GM23338 (cell line): ENCODE measurements at regions not wholly inside any gene's neighbourhood (a gene's known extent, or its start where the extent isn't known, plus 50 kb on each side); places are given as distances from the start of the nearest gene placed in this dataset.

Experiments
- ATAC-seq: fragments of 200-7000 bp; cut with Tn5 transposase; 3 replicates; pipeline ENCODE4 v1.9.1; 2020
- DNase-seq: peaks from one replicate; pipeline ENCODE4 v3.0.0-alpha.2; 2015; ENCODE audit warnings: low spot score
- H2AFZ ChIP-seq: fragments of 200-600 bp; sonication (generic); 2 replicates; pipeline ENCODE4 v1.8.0; 2016; ENCODE audit warnings: antibody characterized with exemption, mild to moderate bottlenecking, moderate library complexity
- H3F3A ChIP-seq: fragments of 200-600 bp; sonication (generic); replicated peaks from 2 replicates; pipeline ENCODE4 v1.8.0; 2017; ENCODE audit warnings: antibody characterized with exemption, mixed run types, low read depth
- H3K27ac ChIP-seq: fragments of 200-600 bp; sonication (generic); 2 replicates; pipeline ENCODE4 v1.6.1; 2016; ENCODE audit warnings: low read depth
- H3K27me3 ChIP-seq: fragments of 200-600 bp; sonication (generic); 2 replicates; pipeline ENCODE4 v1.8.0; 2016; ENCODE audit warnings: mild to moderate bottlenecking, mixed run types, moderate library complexity; ENCODE audit not compliant: insufficient read depth
- H3K36me3 ChIP-seq: fragments of 200-600 bp; sonication (generic); 2 replicates; pipeline ENCODE4 v1.8.0; 2016; ENCODE audit warnings: mild to moderate bottlenecking; ENCODE audit not compliant: insufficient read depth
- H3K4me1 ChIP-seq: fragments of 200-600 bp; sonication (generic); 2 replicates; pipeline ENCODE4 v1.8.0; 2016; ENCODE audit warnings: mild to moderate bottlenecking, moderate library complexity; ENCODE audit not compliant: insufficient read depth
- H3K4me2 ChIP-seq: fragments of 200-600 bp; sonication (generic); 2 replicates; pipeline ENCODE4 v1.7.1; 2017; ENCODE audit warnings: mixed run types
- H3K4me3 ChIP-seq: fragments of 200-600 bp; sonication (generic); 2 replicates; pipeline ENCODE4 v1.6.1; 2016; ENCODE audit warnings: mixed run types
- H3K79me2 ChIP-seq: fragments of 200-600 bp; sonication (generic); replicated peaks from 2 replicates; pipeline ENCODE4 v1.8.0; 2017; ENCODE audit warnings: mild to moderate bottlenecking; ENCODE audit not compliant: insufficient read depth
- H3K9me2 ChIP-seq: fragments of 200-600 bp; sonication (generic); 2 replicates; pipeline ENCODE4 v1.8.0; 2017; ENCODE audit not compliant: insufficient read depth
- H4K20me1 ChIP-seq: fragments of 200-600 bp; sonication (generic); replicated peaks from 2 replicates; pipeline ENCODE4 v1.8.0; 2017; ENCODE audit warnings: mild to moderate bottlenecking; ENCODE audit not compliant: insufficient read depth
- H3K27ac Mint-ChIP-seq: 2 replicates; pipeline ENCODE4 v1.8.0; 2020; ENCODE audit warnings: inconsistent platforms, mild to moderate bottlenecking, moderate library complexity, mixed read lengths
- H3K27me3 Mint-ChIP-seq: 3 replicates; pipeline ENCODE4 v1.8.0; 2022; ENCODE audit warnings: low read depth, mild to moderate bottlenecking, moderate library complexity, mixed read lengths, inconsistent platforms; ENCODE audit not compliant: insufficient read depth, poor library complexity
- H3K36me3 Mint-ChIP-seq: 3 replicates; pipeline ENCODE4 v1.8.0; 2021; ENCODE audit warnings: low read depth, mild to moderate bottlenecking, inconsistent platforms, moderate library complexity, mixed read lengths
- H3K4me1 Mint-ChIP-seq: 3 replicates; pipeline ENCODE4 v1.8.0; 2020; ENCODE audit warnings: mild to moderate bottlenecking, inconsistent platforms, mixed read lengths
- H3K4me3 Mint-ChIP-seq: 3 replicates; pipeline ENCODE4 v1.8.0; 2021; ENCODE audit warnings: moderate library complexity, mild to moderate bottlenecking, inconsistent platforms, mixed read lengths
- H3K9me3 Mint-ChIP-seq: 3 replicates; pipeline ENCODE4 v1.8.0; 2020; ENCODE audit warnings: moderate library complexity, mild to moderate bottlenecking, inconsistent platforms, mixed read lengths
- CREB1 ChIP-seq: fragments of 250-450 bp; sonication (Bioruptor Pico); IDR thresholded peaks from 2 replicates; pipeline ENCODE4 v1.5.0; 2020; ENCODE audit warnings: low read depth, mild to moderate bottlenecking, moderate library complexity
- EZH2 ChIP-seq: fragments of 200-600 bp; sonication (generic); IDR thresholded peaks from one replicate; pipeline ENCODE4 v1.8.0; 2017; ENCODE audit warnings: antibody characterized with exemption, mild to moderate bottlenecking, low read depth; ENCODE audit not compliant: unreplicated experiment
- JUNB ChIP-seq: IDR thresholded peaks from one replicate; pipeline ENCODE4 v1.6.1; 2016; ENCODE audit warnings: antibody characterized with exemption; ENCODE audit not compliant: unreplicated experiment
- POLR2AphosphoS5 ChIP-seq: IDR thresholded peaks from 2 replicates; pipeline ENCODE4 v1.6.1; 2016; ENCODE audit warnings: antibody characterized with exemption, low read depth
- STAT1 ChIP-seq: IDR thresholded peaks from one replicate; pipeline ENCODE4 v1.6.1; 2016; ENCODE audit warnings: antibody characterized with exemption; ENCODE audit not compliant: unreplicated experiment
- ZNF114 ChIP-seq: fragments of 250-450 bp; sonication (Bioruptor Pico); IDR thresholded peaks from 2 replicates; pipeline ENCODE4 v1.5.0; 2020; ENCODE audit warnings: mild to moderate bottlenecking, moderate library complexity
- ZNF331 ChIP-seq: fragments of 250-450 bp; sonication (Bioruptor Pico); IDR thresholded peaks from 2 replicates; pipeline ENCODE4 v1.5.0; 2020; ENCODE audit warnings: low read depth, mild to moderate bottlenecking, moderate library complexity
- TF ChIP-seq, protein P1 (sequence below), 2 experiments: fragments of 200-600 bp in 1 of 2; sonication (generic) in 1 of 2; conservative IDR thresholded peaks; 2 replicates each; pipeline versions ENCODE4 v1.5.1 to v1.6.1; 2016 to 2017; ENCODE audit warnings: antibody characterized with exemption in 2 of 2, low read depth in 2 of 2, mild to moderate bottlenecking in 2 of 2, moderate library complexity in 1 of 2
- TF ChIP-seq, protein P2 (sequence below): IDR thresholded peaks from 2 replicates; pipeline ENCODE4 v1.6.1; 2016; ENCODE audit warnings: antibody characterized with exemption
- TF ChIP-seq, protein P3 (sequence below): IDR thresholded peaks from one replicate; pipeline ENCODE4 v1.6.1; 2018; ENCODE audit warnings: antibody characterized with exemption; ENCODE audit not compliant: unreplicated experiment
- TF ChIP-seq, protein P4 (sequence below): fragments of 250-450 bp; sonication (Bioruptor Pico); IDR thresholded peaks from 2 replicates; pipeline ENCODE4 v1.5.0; 2020; ENCODE audit warnings: mild to moderate bottlenecking, moderate library complexity

DNA sequence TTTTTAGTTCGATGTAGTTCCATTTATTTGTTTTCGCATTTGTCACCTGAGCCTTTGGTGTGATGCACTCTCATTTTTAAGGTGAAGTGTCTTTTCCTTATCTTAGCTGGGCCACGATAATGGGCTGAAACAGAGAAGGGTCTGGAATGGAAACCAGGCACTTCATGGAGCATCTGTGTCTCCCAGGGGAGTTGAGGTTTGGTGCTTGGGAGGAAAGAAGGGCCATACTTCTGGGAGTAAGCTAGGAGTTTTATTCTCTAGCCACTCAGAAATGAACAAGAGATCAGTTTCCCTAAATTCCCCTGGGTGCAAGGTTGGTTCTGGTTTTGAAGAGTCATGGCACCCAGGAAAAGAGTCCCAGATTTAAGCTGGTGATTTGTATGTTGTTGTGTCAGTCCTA lies 179.4 kb upstream of the CXCR4 start (continued):
- TF ChIP-seq, protein P1, sequence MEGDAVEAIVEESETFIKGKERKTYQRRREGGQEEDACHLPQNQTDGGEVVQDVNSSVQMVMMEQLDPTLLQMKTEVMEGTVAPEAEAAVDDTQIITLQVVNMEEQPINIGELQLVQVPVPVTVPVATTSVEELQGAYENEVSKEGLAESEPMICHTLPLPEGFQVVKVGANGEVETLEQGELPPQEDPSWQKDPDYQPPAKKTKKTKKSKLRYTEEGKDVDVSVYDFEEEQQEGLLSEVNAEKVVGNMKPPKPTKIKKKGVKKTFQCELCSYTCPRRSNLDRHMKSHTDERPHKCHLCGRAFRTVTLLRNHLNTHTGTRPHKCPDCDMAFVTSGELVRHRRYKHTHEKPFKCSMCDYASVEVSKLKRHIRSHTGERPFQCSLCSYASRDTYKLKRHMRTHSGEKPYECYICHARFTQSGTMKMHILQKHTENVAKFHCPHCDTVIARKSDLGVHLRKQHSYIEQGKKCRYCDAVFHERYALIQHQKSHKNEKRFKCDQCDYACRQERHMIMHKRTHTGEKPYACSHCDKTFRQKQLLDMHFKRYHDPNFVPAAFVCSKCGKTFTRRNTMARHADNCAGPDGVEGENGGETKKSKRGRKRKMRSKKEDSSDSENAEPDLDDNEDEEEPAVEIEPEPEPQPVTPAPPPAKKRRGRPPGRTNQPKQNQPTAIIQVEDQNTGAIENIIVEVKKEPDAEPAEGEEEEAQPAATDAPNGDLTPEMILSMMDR (conservative IDR thresholded peaks at IDR 0.05; ENCODE audit: low read depth in 2 of 2), result no peak

DNA sequence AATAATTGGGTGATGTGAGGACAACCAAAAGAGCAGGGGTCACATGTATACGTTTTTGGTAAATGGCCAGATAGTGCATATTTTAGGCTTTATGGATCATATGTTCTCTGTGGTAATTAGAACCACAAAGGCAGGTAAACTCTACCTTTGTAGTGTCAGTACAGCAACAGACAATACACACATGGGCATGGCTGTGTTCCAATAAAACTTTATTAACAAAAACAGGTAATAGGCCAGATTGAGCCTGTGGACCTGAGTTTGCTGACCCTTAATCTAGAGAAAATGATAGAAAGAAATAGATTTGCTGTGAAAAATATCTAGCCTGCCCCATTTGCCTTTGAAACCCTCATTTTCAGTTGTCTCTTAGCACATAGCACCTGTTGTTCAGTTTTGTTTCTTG lies 177.2 kb upstream of the CXCR4 start:
- Histone ChIP-seq H3F3A (no peaks in the 10 kb centered on the region), H3K4me1 (no peaks in the 10 kb centered on the region), H4K20me1 (no peaks in the 10 kb centered on the region), H3K4me2 (no peak overlapping the region), H3K79me2 (no peaks in the 10 kb centered on the region), H3K27ac (no peak overlapping the region), H3K27me3 (no peaks in the 10 kb centered on the region), H3K4me3 (no peak overlapping the region), H3K36me3 (no peaks in the 10 kb centered on the region), H3K9me2 (no peaks in the 10 kb centered on the region), H2AFZ (no peak overlapping the region)
- H3K27me3 Mint-ChIP-seq, result no peaks in the 10 kb centered on the region
- DNase-seq (no peak), ATAC-seq (no peak)
- no peak overlapping the region for H3K27ac Mint-ChIP-seq
- H3K4me1 Mint-ChIP-seq, result no peaks in the 10 kb centered on the region
- no peak overlapping the region for H3K4me3 Mint-ChIP-seq
- H3K36me3 Mint-ChIP-seq, result no peaks in the 10 kb centered on the region
- H3K9me3 Mint-ChIP-seq, result no peaks in the 10 kb centered on the region
- TF ChIP-seq POLR2AphosphoS5 (no peak), STAT1 (no peak), ZNF114 (no peak), ZNF331 (CRISPR knock-in tag) (no peak), JUNB (no peak), EZH2 (no peak), CREB1 (CRISPR knock-in tag) (no peak)
- TF ChIP-seq, protein P2, sequence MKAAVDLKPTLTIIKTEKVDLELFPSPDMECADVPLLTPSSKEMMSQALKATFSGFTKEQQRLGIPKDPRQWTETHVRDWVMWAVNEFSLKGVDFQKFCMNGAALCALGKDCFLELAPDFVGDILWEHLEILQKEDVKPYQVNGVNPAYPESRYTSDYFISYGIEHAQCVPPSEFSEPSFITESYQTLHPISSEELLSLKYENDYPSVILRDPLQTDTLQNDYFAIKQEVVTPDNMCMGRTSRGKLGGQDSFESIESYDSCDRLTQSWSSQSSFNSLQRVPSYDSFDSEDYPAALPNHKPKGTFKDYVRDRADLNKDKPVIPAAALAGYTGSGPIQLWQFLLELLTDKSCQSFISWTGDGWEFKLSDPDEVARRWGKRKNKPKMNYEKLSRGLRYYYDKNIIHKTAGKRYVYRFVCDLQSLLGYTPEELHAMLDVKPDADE, result no peak
- TF ChIP-seq, protein P1 (conservative IDR thresholded peaks at IDR 0.05; ENCODE audit: low read depth in 2 of 2), result no peak
- TF ChIP-seq, protein P3, sequence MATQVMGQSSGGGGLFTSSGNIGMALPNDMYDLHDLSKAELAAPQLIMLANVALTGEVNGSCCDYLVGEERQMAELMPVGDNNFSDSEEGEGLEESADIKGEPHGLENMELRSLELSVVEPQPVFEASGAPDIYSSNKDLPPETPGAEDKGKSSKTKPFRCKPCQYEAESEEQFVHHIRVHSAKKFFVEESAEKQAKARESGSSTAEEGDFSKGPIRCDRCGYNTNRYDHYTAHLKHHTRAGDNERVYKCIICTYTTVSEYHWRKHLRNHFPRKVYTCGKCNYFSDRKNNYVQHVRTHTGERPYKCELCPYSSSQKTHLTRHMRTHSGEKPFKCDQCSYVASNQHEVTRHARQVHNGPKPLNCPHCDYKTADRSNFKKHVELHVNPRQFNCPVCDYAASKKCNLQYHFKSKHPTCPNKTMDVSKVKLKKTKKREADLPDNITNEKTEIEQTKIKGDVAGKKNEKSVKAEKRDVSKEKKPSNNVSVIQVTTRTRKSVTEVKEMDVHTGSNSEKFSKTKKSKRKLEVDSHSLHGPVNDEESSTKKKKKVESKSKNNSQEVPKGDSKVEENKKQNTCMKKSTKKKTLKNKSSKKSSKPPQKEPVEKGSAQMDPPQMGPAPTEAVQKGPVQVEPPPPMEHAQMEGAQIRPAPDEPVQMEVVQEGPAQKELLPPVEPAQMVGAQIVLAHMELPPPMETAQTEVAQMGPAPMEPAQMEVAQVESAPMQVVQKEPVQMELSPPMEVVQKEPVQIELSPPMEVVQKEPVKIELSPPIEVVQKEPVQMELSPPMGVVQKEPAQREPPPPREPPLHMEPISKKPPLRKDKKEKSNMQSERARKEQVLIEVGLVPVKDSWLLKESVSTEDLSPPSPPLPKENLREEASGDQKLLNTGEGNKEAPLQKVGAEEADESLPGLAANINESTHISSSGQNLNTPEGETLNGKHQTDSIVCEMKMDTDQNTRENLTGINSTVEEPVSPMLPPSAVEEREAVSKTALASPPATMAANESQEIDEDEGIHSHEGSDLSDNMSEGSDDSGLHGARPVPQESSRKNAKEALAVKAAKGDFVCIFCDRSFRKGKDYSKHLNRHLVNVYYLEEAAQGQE, result no peak
- TF ChIP-seq, protein P4, sequence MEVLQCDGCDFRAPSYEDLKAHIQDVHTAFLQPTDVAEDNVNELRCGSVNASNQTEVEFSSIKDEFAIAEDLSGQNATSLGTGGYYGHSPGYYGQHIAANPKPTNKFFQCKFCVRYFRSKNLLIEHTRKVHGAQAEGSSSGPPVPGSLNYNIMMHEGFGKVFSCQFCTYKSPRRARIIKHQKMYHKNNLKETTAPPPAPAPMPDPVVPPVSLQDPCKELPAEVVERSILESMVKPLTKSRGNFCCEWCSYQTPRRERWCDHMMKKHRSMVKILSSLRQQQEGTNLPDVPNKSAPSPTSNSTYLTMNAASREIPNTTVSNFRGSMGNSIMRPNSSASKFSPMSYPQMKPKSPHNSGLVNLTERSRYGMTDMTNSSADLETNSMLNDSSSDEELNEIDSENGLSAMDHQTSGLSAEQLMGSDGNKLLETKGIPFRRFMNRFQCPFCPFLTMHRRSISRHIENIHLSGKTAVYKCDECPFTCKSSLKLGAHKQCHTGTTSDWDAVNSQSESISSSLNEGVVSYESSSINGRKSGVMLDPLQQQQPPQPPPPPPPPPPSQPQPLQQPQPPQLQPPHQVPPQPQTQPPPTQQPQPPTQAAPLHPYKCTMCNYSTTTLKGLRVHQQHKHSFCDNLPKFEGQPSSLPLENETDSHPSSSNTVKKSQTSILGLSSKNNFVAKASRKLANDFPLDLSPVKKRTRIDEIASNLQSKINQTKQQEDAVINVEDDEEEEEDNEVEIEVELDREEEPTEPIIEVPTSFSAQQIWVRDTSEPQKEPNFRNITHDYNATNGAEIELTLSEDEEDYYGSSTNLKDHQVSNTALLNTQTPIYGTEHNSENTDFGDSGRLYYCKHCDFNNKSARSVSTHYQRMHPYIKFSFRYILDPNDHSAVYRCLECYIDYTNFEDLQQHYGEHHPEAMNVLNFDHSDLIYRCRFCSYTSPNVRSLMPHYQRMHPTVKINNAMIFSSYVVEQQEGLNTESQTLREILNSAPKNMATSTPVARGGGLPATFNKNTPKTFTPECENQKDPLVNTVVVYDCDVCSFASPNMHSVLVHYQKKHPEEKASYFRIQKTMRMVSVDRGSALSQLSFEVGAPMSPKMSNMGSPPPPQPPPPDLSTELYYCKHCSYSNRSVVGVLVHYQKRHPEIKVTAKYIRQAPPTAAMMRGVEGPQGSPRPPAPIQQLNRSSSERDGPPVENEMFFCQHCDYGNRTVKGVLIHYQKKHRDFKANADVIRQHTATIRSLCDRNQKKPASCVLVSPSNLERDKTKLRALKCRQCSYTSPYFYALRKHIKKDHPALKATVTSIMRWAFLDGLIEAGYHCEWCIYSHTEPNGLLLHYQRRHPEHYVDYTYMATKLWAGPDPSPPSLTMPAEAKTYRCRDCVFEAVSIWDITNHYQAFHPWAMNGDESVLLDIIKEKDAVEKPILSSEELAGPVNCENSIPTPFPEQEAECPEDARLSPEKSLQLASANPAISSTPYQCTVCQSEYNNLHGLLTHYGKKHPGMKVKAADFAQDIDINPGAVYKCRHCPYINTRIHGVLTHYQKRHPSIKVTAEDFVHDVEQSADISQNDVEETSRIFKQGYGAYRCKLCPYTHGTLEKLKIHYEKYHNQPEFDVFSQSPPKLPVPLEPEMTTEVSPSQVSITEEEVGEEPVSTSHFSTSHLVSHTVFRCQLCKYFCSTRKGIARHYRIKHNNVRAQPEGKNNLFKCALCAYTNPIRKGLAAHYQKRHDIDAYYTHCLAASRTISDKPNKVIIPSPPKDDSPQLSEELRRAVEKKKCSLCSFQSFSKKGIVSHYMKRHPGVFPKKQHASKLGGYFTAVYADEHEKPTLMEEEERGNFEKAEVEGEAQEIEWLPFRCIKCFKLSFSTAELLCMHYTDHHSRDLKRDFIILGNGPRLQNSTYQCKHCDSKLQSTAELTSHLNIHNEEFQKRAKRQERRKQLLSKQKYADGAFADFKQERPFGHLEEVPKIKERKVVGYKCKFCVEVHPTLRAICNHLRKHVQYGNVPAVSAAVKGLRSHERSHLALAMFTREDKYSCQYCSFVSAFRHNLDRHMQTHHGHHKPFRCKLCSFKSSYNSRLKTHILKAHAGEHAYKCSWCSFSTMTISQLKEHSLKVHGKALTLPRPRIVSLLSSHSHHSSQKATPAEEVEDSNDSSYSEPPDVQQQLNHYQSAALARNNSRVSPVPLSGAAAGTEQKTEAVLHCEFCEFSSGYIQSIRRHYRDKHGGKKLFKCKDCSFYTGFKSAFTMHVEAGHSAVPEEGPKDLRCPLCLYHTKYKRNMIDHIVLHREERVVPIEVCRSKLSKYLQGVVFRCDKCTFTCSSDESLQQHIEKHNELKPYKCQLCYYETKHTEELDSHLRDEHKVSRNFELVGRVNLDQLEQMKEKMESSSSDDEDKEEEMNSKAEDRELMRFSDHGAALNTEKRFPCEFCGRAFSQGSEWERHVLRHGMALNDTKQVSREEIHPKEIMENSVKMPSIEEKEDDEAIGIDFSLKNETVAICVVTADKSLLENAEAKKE (CRISPR knock-in tag), result no peak
